ENCODE measurements at regions not wholly inside any gene's neighbourhood (a gene's known extent, or its start where the extent isn't known, plus 50 kb on each side); places are given as distances from the start of the nearest gene placed in this dataset.

DNA sequence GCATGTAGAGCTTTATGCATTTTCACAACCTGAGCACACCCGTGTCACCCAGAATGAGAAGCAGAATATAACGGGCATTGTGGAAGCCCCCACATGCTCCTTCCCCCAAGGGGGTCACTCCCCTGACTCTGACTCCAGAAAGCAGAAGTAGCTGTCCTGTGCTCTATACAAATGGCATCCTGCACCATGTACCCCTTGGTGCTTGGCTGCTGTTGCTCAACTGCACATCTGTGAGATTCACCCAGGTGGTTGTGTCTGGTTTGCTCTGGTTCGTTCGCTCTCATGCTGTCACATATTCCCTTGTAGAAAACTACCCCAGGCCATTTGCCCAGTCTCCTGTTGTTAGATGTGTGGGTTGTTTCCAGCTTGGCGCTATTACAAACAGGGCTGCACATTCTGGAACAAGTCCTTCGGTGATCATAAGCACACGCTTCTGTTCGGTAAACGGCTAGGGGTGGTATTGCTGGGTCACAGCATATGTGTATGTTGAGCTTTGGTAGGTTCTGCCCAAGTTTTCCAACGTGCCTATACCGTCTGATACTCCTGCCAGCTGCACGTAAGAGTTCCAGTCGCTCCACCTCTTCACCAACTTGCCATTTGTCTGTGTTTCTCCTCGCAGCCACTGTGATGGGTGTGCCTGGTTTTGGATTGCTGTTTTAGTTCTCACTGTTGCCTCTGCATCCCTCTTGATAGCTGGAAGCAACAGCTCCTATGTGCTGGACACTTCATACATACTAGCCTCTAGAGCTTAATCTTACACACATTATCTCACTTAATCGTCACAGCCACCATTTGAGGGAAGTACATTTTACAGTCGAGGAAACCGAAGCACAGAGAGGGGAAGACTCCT lies 65.4 kb upstream of the SLC6A6 start:
- DNase-seq (ENCODE audit: low spot score): no peak

GRCh38 chr3:14337828-14338227 lies 64.6 kb upstream of the SLC6A6 start:
- no peak for DNase-seq (ENCODE audit: low spot score)

- DNase-seq (ENCODE audit: low spot score): no peak
These were observed 64.2 kb upstream of the SLC6A6 start for GRCh38 chr3:14338242-14338641.

DNA sequence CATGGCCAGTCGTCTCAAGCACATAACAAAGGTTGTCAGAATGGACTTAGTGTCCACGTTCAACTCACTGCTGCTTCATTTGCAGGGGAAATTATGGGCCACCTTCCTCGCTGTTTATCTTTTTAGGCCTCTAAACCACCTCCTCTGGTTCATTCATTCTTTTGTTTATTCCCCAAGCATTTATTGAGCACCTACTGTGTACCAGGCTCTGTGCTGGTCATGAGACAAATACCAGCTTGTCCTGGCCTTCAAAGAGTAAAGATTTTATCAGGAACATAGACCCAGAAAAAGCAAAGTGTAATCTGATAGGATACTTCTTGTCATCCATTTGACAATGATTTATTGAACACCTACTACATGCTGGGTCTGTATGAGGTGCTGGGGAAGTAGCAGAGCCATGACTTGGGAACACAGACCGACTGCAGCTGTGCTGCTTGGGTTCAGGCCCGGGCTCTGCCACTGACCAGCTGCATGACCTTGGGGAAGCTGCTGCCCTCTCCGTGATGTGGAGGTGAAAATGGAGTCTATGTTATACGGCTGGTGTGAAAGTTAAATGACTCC lies 63.4 kb upstream of the SLC6A6 start:
- no peak for DNase-seq (ENCODE audit: low spot score)

GRCh38 chr3:14340960-14341708 lies 61.3 kb upstream of the SLC6A6 start:
- no peak for DNase-seq (ENCODE audit: low spot score)

- no peak for DNase-seq (ENCODE audit: low spot score)
These were observed 58.9 kb upstream of the SLC6A6 start for GRCh38 chr3:14343338-14344112.

DNA sequence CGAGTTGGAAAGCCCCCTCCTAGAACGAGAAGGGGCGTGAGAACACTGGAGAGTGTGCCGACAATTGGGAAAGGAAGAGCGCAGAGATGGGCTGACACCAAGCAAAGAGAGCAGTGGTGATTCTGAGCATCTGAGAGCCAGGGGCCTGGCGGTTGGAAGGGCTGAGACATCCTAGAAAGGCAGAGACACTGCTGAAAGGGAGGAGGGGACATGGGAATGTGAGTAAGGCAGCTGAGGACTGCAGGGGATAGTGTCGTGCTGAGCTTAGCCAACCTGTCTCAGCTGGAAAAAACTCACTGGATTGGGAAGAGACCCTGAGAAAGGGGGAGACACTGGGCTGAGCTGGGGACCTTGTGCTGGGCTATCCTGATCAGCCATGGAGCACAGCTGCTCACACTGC lies 58.1 kb upstream of the SLC6A6 start:
- no peak for DNase-seq (ENCODE audit: low spot score)

DNA sequence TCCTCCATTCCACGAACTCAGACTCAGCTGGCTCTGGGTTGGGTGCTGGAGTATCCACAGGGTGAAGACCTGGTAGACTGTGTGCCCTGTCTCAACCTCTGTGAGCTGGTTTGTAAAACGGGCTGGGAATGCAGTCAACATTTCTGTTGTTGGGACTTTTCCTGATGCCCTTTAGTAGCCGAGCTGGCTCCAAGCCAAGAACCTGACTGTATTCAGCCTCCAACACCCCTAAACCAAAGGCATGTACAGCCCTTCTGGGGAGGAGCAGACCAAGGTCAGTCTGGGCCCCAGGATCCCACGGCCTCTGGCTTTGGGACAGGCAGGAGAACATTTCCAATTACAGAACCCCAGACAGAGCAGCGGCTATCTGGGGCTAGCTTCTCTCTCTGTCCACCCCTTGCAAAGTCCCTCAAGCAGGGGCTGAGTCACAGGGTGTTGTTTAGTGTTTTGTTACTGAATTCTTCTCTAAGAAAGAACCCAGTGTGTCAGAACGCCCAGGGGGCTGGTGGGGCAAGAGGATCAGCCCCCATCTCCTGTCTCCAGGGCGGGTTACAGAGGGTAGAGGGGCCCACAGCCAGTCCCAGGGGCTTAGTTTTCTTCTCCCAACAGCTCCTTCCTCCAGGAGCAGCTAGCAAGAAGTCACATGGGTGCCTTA lies 56.8 kb upstream of the SLC6A6 start:
- DNase-seq (ENCODE audit: low spot score): no peak

GRCh38 chr3:14346191-14346590 lies 56.2 kb upstream of the SLC6A6 start:
- DNase-seq (ENCODE audit: low spot score): no peak

- no peak for DNase-seq (ENCODE audit: low spot score)
These were observed 55.8 kb upstream of the SLC6A6 start for GRCh38 chr3:14346642-14347041.

- no peak for DNase-seq (ENCODE audit: low spot score)
These were observed 55.3 kb upstream of the SLC6A6 start for GRCh38 chr3:14347110-14347509.

DNA sequence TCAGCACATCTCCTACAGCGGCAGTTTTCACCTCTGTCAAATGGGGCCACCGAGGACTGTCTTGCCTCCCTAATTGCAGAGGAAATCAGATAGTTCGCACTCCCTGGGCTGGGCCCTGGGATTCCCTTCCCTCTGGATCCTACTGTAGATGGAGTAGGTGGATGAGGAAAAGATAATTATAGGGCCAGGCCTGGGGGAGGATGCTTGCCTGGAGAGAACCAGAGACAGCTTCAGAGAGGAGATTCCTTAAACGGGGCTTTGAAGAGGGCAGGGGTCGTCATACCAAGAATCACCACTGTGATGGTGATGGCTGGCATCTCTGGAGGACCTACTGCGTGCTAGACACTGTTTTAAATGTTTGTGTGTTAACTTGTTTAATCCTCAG lies 50.8 kb upstream of the SLC6A6 start:
- no peak for DNase-seq (ENCODE audit: low spot score)

- DNase-seq (ENCODE audit: low spot score): no peak
These were observed 50.3 kb upstream of the SLC6A6 start for GRCh38 chr3:14352002-14352627.
